Activated T-helper 9 cell treated with anti-CD3 and anti-CD28 coated beads, Interleukin-2, amount 50 U/mL, for 16 hours (primary cell): ENCODE measurements at regions not wholly inside any gene's neighbourhood (a gene's known extent, or its start where the extent isn't known, plus 50 kb on each side); places are given as distances from the start of the nearest gene placed in this dataset.
A peak's percentile ranks its signal among the peaks of the same experiment; 100 is the strongest.
"Not testable (repeated sequence)": the region's sequence is repeated elsewhere in the genome, so short reads cannot be mapped to it uniquely, and the experiment has no call there.

Source experiments
- DNase-seq: peaks from one replicate; pipeline ENCODE4 v3.0.0-alpha.2; 2020; ENCODE audit warnings: low read depth

DNA sequence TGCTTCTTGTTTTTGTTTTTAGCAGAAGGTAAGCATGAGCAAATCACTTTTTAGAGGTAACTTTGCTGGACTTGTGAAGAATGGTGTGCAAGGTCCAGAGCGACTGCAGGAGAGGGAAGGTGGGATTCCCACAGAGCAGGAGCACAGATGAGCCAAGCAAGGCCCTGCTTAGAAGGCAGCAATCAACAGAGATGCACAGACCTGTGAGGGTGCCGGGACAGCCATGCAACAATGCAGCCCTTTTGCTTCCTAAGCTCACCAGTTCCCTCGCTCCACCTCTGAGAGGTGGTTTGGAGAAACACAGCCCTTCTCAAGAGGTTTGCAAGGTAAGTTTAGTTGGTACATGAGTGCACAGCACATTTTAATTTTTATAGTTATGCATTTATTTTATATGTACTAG, 85.1 kb upstream of the FBXO28 start:
- DNase-seq = not testable (repeated sequence)

DNA sequence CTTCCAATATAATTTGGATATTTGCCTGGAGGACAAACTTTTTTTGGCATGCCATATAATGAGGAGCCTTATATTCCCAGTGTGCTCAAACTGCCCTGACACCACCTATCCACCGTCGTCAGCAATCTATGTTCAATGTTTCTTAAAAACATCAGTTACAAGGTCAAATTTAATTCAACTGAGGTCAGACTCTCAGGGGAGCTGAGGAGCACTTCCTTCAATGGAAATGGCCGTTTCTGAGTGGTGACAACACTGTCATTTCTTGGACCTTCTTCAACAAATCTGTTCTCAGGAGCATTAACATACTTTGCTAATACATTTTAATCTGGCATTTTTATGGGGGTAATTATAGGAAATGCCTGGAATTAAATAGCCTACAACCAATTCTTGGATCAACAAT, 90.8 kb upstream of the FBXO28 start:
- DNase-seq = not testable (repeated sequence)

DNA sequence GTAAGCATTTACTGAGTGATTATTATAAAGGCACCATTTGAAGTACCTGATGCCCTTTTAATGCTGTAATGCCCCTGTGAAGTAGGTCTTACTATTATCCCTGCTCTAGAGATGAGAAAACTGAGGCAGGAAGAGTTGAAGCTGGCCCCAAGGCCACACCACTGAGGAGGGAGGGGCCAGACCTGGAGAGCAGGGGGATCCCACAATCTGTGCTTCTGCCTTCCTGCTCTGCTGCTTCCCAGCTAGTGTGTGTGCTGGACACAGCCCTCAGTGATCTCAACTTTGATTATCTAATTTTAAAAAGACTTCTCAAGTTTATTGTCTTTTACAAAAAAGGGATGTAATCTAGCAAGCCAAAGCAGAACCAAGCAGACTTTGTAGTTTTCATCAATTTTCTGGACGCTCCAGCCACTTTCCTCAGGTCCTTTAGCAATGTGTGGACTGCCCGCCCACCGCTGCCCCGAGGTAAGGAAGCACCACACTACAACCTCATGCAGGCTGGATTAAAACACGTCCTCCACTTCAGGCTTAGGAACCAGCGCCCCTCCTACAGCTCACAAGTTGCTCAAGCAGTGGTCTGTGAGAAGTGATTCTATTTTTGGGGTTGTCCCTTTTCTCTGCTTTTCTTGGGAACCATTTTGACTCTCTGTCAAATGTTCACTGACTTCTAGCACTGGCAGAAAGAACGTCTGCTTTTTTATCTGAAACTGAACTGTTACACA, 91.5 kb upstream of the FBXO28 start:
- DNase-seq = not testable (repeated sequence)

- DNase-seq = not testable (repeated sequence)
Observed at GRCh38 chr1:224019866-224020265, 94.0 kb upstream of the FBXO28 start.

GRCh38 chr1:224015782-224016181, 98.1 kb upstream of the FBXO28 start:
- DNase-seq = not testable (repeated sequence)

- DNase-seq = no peak
Observed at GRCh38 chr1:224014330-224014649, 99.6 kb upstream of the FBXO28 start.

DNA sequence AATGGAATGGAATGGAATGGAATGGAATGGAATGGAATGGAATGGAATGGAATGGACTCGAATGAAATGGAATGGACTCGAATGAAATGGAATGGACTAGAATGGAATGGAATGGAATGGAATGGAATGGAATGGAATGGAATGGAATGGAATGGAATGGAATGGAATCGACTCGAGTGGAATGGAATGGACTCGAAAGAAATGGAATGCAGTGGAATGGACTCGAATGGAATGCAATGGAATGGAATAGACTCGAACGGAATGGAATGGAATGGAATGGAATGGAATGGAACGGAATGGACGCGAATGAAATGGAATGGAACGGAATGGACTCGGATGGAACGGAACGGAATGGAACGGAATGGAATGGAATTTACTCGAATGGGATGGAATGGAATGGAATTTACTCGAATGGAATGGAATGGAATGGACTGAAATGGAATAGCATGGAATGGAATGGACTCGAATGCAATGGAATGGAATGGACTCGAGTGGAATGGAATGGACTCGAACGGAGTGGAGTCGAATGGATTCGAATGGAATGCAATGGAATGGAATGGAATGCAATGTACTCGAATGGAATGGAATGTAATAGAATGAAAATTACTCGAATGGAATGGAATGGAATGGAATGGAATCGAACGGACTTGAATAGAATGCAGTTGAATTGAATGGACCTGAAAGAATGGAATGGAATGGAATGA, 100.1 kb upstream of the FBXO28 start:
- not testable (repeated sequence) for DNase-seq

DNA sequence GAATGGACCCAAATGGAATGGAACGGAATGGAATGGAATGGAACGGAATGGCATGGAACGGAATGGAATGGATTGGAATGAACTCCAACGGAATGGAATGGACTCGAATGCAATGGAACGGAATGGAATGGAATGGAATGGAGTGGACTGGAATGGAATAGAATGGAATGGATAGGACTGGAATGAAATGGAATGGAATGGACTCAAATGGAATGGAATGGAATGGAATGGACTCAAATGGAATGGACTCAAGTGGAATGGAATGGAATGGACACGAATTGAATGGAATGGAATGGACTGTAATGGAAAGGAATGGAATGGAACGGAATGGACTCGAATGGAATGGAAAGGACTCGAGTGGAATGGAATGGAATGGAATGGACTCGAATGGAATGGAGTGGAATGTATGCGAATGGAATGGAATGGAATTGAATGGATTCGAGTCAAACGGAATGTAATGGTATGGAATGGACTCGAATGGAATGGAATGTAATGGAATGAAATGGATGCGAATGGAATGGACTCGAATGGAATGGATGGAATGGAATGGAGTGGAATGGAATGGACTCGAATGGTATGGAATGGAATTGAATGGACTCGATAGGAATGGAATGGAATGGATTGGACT, 101.0 kb upstream of the FBXO28 start:
- DNase-seq = not testable (repeated sequence)

DNA sequence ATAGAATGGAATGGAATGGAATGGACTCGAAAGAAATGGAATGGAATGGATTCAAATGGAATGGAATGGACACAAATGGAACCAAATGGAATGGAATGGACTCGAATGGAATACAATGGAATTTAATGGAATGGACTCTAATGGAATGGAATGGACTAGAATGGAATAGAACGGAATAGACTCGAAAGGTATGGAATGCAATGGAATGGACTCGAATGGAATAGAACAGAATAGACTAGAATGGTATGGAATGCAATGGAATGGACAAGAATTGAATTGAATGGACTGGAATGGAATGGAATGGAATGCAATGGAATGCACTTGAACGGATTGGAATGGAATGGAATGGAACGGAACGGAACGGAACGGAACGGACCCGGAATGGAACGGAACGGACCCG, 101.7 kb upstream of the FBXO28 start:
- not testable (repeated sequence) for DNase-seq

GRCh38 chr1:224011751-224012150, 102.2 kb upstream of the FBXO28 start:
- DNase-seq = not testable (repeated sequence)

- not testable (repeated sequence) for DNase-seq
Observed at GRCh38 chr1:224011153-224011552, 102.8 kb upstream of the FBXO28 start.

GRCh38 chr1:224005973-224006372, 107.9 kb upstream of the FBXO28 start:
- not testable (repeated sequence) for DNase-seq

- not testable (repeated sequence) for DNase-seq
Observed at GRCh38 chr1:224004552-224005315, 109.2 kb upstream of the FBXO28 start.

- not testable (repeated sequence) for DNase-seq
Observed at GRCh38 chr1:224003896-224004295, 110.0 kb upstream of the FBXO28 start.

- not testable (repeated sequence) for DNase-seq
Observed at GRCh38 chr1:224001757-224002156, 112.2 kb upstream of the FBXO28 start.

DNA sequence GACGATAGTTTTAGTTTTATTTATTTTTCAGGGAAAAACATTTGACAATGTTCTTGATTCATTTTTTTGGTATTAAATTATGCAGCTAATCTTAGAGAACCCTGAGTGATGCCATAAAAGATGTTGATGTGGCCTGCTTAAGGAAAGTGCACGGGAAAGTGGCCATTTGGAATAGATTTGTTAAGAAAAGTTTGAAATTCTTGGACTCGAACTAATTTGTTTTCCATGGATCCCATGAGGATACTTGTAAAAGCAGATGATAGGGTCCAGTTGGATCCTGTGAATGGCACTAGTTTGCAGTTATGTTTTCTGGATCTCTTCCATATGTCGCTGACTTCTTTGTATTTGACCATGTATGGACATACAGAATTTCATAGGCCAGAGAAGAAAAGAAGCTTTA, 114.2 kb upstream of the FBXO28 start:
- DNase-seq = not testable (repeated sequence)

DNA sequence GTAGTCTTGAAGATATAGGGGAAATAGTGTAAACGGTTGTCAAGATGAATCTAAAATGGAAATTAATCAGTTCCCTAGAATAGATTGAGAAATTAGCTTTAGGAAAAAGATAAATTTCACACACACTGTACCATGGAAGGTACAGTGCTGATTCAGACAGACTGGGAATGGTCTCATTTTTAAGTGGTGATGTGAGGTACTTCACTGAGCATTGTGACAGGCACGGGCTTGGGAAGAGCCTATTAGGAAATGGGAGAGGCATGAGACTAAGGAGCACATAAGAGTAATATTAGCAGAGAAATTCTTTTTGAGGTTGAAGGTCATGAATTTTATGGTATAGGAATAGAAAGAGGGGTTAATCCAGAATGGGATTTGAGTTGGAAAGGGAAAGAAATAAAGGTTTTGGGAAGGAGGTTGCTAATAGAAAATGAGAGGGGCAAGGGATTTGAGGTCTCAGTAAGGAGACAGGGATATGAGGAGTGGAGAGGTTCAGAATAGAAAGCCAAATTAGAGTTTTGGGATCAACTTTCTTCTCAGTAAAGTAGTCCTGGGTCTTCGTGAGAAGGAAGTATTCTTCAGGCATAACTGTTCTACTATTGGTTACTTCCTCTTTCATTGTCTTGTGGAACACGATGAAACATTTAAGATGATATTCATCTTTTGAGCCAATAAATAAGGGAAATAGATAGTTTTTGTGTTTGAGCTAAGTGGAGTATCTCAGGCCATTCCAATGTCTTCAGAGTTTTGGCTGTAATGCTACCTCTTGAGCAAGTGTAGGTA, 115.0 kb upstream of the FBXO28 start:
- not testable (repeated sequence) for DNase-seq

- not testable (repeated sequence) for DNase-seq
Observed at GRCh38 chr1:223996376-223996775, 117.5 kb upstream of the FBXO28 start.

DNA sequence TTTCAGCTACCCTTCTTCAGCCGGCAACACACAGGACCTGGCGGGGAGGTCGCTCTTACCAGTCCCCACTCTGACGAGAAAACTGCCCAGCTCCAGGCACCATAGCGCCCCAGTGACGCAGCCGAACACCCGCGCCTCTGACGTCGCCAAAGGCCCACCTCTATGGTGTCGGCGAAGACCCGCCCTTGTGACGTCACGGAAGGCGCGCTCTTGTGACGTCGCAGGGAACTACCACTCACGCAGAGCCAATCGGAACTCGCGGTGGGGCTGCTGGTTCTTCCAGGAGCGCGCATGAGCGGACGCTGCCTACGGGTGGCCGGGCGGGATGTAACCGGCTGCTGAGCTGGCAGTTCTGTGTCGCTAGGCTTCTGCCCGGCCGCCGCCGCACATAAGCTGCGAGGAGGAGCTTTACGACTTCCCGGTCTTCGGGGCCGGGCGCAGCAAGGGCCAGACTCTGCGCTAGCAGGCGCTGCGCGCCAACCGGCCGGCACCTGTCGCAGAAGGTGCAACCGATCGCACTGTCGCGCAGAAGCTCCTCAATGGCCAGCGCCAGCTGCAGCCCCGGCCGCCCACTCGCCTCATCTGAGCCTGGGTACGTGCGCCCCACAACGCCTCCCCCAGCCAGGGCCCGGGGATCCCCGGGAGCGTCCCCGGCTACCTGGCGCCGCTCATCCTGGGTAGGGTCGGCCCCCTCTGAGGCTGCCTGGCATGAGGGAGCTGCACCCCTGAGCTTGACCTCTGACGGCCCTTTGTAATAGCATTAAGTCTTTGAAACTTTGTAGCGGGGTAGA, 121.3 kb upstream of the FBXO28 start:
- peak; percentile 100 for DNase-seq

DNA sequence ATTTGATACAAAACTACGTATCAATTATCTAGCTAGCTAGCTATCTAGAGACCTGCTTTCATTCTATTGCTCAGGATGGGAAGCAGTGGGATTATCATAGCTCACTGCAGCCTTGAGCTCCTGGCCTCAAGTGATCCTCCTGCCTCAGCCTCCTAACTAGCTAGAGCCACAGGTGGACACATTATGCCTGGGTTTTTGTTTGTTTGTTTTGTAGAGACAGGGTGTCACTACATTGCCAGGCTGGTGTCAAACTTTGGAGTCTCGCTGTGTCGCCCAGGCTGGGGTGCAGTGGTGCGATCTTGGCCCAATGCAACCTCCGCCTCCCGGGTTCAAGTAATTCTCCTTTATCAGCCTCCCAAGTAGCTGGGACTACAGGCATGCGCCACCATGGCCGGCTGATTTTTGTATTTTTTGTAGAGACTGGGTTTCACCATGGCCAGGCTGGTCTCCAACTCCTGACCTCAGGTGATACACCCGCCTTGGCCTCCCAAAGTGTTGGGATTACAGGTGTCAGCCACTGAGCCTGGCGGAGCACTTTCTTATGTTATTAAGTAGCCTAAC, 122.5 kb upstream of the FBXO28 start:
- DNase-seq = not testable (repeated sequence)
